ENCODE measurements at regions not wholly inside any gene's neighbourhood (a gene's known extent, or its start where the extent isn't known, plus 50 kb on each side); places are given as distances from the start of the nearest gene placed in this dataset.
"Not testable (repeated sequence)": the region's sequence is repeated elsewhere in the genome, so short reads cannot be mapped to it uniquely, and the experiment has no call there.

DNA sequence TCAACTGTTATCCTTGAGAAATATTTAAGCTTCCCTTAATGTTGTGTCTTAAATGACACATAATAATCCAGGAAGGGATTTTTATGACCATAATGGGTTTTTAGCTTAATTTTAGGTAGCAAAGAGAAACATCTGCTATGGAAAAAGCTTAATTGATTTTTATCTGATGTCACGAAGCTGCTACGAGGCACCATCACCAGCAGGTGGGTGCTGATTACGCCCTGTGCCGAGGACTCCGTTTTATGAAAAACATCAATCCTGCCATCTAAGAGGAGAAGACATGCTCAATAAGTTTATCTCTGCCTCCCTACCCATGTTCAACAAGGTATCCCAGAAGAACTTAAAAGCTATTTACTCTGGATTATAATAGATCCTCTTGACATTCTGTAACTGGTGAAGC, 280.6 kb upstream of the ZFP42 start:
- no peak for DNase-seq

DNA sequence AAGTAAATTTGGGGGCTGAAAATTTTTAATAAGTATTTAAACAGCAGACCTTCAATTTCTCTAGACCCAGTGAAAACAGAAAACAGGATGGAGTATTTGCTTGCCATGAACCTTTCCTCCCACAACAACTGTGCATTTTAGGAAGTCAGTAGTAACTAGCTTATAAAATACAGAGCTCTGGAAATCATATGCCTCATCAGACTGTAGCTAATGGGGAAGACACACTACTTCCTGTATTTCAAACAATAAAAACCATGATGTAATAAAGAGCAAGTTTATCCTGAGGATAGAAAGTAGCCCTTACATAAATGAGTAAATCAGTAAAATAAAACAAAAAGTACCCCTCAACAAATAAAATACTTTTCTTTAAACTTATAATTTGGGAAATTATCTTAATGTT, 280.1 kb upstream of the ZFP42 start:
- no peak for DNase-seq

DNA sequence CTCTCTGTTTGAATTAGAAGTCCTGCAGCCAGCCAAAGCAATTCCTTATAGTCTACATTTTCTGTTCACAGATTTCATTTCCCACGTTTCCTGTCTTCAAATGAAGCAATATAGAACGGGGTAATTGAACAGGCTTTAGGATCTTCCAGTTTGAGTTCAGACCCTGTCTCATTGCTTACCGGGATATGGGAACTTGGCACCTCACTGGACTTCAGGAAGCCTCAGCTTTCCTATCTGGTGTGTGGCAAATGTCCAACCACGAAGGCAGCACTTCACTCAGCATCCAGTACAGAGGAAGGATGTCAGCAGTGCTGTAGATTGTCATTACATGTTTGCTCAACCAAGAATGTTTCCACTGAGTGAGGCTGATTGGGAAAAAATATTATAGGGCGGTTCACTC, 271.1 kb upstream of the ZFP42 start:
- DNase-seq = no peak

- DNase-seq = no peak
These were observed 269.1 kb upstream of the ZFP42 start for GRCh38 chr4:187726485-187726884.

- no peak for DNase-seq
These were observed 263.0 kb upstream of the ZFP42 start for GRCh38 chr4:187732524-187732923.

DNA sequence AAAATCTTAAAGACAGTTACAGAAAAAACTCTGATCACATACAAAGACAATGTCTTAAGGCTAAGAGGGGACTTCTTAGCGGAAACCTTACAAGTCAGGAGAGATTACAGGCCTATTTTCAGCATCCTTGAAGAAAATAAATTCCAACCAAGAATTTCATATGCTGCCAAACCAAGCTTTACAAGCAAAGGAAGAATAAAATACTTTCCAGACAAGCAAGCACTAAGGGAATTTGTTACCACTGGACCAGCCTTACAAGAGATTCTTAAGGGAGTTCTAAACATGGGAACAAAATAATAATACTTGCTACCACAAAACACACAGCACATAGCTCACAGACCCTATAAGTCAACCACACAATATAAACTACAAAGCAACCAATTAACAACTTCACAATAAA, 255.8 kb upstream of the ZFP42 start:
- no peak for DNase-seq

DNA sequence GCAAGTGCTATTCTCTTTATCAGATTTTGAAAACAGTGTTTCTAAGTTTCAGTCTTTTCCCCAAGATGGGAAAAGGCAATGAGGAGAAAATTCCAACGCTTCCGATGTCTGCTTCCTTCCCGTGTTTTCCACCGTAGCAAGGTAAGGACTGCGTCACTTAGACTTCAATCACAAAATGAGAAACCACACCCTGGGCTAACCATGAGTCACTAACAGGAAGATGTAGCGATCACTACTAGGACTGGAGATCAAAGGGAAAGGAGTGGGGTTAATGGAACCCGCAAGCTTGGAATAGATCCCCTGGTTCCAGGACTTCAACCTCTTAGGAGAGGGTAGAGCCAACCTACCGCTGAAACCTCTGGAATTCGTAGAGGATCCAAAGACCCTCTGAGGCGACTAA, 250.7 kb upstream of the ZFP42 start:
- DNase-seq = no peak

DNA sequence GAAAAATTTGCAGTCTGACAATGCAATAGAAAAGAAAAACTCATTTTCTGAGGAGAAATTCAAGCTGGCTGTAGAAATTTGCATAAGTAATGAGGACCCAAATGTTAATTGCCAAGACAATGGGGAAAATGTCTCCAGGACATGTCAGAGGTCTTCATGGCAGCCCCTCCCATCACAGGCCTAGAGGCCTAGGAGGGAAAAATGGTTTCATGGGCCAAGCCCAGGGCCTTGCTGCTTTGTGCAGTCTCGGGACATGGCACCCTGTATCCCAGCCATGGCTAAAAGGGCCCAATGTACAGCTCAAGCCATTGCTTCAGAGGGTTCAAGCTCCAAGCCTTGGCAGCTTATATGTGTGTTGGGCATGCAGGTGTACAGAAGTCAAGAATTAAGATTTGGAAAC, 244.9 kb upstream of the ZFP42 start:
- DNase-seq = not testable (repeated sequence)

DNA sequence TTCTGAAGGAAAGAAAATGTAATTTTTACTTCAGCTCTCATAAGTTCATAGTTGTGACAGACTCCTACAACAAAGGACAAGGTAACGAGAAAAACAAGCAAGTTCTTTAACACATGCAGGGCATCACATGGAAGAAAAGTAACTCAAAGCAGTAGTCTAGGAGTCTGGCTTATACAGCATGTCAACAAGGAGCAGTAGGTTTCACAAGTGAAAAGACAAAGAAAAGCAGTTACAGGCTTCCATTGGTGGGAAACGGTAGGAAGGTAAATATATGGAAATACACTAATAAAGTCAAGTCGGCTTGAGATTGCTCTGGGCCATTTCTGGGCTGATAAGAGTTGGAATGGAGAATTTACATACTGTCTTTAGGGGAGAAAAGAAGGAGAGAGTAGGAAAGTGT, 228.4 kb upstream of the ZFP42 start:
- no peak for DNase-seq

DNA sequence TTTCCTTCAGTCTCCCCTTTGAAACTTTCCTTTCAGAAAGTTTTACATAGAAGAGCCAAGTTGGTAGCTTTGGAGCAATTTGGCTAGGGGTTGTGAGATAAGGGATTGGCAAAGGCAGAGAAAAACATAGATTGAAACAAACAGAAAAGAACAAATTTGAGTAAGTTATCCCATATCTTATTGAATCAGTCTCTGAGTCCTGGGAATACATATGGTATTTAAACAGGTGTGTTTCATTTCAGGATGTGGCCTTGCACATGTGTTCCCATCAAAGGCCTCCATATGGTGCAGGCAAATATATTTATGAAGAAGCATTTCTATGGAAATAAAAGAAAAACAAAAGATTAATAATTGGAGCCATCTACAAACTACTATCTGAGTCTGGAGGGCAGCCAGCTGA, 227.9 kb upstream of the ZFP42 start:
- no peak for DNase-seq

DNA sequence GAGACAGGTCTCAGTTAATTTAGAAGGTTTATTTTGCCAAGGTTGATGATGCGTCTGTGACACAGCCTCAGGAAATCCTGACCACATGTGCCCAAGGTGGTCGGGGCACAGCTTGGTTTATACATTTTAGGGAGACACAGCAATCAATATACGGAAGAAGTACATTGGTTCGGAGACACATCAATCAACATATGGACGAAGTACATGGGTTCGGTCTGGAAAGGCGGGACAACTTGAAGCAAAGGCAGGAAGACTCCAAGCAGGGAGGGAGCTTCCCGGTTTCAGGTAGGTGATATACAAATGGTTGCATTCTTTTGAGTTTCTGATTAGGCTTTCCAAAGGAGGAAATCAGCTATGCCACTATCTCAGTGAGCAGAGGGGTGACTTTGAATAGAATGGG, 225.2 kb upstream of the ZFP42 start:
- no peak for DNase-seq

- no peak for DNase-seq
These were observed 217.6 kb upstream of the ZFP42 start for GRCh38 chr4:187777954-187778353.

- no peak for DNase-seq
These were observed 215.5 kb upstream of the ZFP42 start for GRCh38 chr4:187780070-187780469.

- DNase-seq = no peak
These were observed 213.2 kb upstream of the ZFP42 start for GRCh38 chr4:187782286-187782824.

- DNase-seq = no peak
These were observed 209.4 kb upstream of the ZFP42 start for GRCh38 chr4:187786190-187786589.

- DNase-seq = no peak
These were observed 206.5 kb upstream of the ZFP42 start for GRCh38 chr4:187789078-187789477.

DNA sequence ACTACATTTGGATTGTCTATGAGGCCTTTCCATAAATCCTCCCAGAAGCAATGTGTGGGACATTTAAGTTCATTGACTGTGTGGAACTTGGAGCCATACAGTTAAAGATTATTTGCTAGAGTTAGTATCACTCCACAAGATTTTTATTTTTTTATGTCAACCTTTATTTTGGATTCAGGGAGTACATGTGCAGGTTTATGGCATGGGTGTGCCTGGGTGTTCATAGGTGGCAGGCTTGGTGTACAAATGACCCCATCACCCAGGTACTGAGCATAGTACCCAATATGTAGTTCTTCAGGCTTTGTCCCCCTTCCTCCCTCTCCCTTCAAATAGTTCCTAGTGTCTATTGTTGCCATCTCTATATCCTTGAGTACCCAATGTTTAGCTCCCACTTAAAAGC, 199.8 kb upstream of the ZFP42 start:
- DNase-seq = no peak

DNA sequence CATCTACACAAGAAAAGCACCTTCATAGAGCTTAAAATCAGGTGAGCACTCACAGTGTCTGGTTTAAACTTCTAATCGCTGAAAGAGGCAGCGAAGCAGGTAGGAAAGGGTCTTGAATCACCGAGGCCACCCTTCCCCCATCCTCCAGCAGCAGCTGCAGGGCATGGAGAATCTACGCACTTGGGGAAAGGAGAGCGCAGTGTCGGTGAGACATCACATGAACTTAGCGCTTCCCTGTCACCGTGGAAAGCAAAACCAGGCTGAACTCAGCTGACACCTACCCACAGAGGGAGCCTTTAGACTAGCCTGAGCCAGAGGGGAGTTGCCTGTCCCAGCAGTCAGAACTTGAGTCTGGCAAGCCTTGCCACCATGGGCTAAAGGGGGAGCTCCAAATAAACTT, 197.2 kb upstream of the ZFP42 start:
- no peak for DNase-seq

- DNase-seq = no peak
These were observed 195.8 kb upstream of the ZFP42 start for GRCh38 chr4:187799735-187800134.

- no peak for DNase-seq
These were observed 184.0 kb upstream of the ZFP42 start for GRCh38 chr4:187811591-187811990.

DNA sequence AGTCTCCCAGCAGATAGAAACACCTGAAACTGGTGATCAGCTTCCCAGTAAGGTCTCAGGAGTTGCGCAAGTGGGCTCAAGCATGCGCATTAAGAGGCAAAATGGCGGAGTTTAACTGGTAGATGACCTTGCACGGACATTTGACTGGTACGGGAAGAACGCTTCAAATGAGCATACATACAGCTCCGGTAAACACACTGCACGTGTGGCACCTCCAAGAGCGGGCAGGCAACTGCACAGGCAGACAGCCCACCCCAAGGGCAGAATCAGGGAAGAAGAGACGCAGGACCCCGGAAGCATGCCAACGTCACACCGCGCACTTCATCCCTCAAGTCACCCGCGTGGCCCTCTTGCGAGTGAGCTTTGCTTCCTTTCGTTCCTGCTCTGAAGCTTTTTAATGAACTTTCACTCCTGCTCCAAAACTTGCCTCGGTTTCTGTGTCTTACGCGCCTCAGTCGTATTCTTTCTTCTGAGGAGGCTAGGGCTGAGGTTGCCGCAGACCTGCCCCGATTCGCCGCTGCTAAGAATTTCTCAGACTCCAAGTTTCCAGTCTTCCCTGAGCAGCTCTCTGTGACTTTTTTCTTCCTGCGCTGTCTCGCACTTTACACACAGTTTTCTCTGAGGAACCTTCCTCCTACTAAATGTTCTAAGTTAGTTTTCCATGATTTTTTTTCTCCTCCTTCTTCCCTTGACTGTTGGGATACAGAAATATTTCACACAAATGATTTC, 180.7 kb upstream of the ZFP42 start:
- no peak for DNase-seq

DNA sequence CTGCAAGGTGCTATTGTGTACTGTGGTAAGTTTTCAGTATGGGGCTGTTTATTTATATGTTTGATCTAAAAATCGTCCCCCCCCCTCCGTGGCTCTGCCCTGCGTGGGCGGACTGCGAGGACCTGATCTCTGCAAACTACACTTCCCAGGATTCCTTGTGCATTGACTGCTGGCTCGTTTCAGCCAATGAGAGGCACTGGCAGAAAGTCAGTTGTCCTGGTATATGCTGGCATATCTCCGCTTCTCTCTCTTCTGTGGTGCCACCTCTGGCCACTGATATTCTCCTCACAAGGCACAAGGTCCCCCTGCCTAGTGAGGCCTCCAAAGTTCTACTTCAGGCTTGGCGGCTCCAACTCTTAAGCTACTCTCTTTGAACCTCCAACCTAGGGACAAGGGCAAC, 168.8 kb upstream of the ZFP42 start:
- no peak for DNase-seq

DNA sequence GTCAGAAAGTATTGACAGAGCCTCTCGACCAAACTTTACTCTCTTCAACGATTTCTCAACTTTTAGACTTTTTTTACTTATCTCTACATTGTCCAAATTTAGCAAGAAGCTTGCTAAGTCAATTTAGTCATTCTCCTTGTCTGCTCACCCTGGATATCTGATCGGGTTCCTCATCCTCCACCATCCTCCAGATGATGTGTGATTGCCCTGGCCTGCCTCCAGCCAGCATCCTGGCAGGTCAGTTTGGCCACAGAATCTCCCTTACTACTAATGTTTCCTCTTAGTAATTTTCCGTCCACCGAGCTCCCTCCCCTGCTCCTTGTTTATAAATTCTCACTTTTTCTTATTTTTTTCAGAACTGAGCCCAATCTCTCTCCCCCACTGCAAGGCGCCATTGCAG, 167.9 kb upstream of the ZFP42 start:
- no peak for DNase-seq

GRCh38 chr4:187839765-187840164, 155.8 kb upstream of the ZFP42 start:
- DNase-seq = no peak

DNA sequence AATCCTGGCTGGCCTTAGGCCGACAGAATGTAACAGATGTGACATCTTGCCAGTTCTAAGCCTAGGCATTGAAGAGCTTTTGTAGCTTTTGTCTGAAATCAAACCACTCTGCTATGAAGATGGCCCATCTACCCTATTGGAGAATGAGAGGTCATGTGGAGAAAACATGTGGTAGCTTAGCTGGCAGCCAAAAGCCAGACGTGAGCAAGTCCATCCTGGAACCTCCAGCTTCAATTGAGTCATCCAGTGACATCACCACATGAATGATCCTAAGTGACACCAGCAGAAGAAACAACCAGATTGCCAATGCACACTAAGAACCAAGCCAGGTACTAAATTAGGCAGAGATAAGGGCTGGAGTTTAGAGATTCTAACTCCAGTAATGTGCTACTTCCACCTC, 154.8 kb upstream of the ZFP42 start:
- no peak for DNase-seq
